NOMO-1 treated with DMSO at 0.1 percent for 48 hours (cell line): ENCODE measurements at regions not wholly inside any gene's neighbourhood (a gene's known extent, or its start where the extent isn't known, plus 50 kb on each side); places are given as distances from the start of the nearest gene placed in this dataset.
"Not testable (repeated sequence)": the region's sequence is repeated elsewhere in the genome, so short reads cannot be mapped to it uniquely, and the experiment has no call there.

Experiments
- DNase-seq: peaks from one replicate; lab custom pipeline; 2025; ENCODE audit not compliant: unreplicated experiment; lab: John Stamatoyannopoulos, UW

DNA sequence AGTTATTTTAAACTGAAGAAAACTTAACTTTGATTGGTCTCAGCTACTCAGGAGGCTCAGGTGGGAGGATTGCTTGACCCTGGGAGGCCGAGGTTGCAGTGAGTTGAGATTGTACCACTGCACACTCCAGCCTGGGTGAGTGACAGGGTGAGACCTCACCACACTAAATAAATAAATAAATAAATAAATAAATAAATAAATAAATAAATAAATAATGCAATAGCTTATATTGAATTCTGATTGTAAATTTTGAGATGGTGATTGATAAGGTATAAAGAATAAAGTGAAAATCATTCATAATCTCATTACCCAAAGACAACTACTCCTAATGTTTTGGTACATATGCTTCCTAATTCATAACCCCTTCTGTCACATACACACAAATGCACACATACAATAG, 58.1 kb downstream of the TUBA3C start:
- no peak for DNase-seq

DNA sequence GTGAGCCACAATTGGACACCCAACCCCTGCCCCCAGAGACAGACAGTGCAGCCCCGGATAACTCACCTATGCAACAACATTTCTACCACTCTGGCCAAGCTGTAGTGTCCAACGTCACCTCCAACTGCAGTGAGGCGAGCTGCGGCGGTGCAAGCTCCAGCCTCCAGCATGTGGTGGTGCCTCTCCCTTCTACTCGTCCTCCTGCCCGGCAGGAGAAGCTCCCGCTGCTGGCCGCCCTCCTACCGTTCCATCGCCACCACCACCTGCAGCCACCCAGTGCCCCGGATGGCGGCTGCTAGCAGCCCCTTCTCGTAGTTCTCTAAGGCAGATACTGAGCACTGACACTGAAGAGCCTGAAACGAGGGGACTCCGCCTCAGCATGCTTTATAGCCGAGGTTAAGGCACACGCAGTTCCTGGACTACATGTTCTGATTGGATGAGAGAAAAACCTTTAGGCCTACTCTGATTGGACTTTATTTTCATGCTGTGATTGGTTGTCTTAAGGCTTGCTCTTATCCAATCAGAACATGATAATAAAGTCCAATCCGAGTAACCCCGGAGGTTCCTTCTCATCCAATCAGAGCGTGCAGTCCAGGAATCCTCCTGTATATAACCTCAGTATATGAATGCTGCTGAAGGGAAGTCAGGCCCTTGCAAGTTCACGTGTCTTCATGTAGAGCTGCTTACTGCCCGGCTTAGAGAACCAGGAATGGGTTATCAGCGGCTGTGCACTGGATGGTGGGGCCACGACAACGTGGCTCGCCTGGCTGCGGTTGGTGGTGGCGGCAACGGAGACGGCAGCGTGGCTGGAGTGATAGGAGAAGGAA, 63.5 kb downstream of the TUBA3C start:
- DNase-seq: no peak

DNA sequence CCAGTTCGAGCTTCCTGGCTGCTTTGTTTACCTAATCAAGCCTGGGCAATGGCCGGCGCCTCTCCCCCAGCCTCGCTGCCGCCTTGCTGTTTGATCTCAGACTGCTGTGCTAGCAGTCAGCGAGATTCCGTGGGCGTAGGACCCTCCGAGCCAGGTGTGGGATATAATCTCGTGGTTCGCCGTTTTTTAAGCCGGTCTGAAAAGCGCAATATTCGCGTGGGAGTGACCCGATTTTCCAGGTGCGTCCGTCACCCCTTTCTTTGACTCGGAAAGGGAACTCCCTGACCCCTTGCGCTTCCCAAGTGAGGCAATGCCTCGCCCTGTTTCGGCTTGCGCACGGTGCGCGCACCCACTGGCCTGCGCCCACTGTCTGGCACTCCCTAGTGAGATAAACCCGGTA, 72.4 kb downstream of the TUBA3C start:
- DNase-seq: not testable (repeated sequence)

DNA sequence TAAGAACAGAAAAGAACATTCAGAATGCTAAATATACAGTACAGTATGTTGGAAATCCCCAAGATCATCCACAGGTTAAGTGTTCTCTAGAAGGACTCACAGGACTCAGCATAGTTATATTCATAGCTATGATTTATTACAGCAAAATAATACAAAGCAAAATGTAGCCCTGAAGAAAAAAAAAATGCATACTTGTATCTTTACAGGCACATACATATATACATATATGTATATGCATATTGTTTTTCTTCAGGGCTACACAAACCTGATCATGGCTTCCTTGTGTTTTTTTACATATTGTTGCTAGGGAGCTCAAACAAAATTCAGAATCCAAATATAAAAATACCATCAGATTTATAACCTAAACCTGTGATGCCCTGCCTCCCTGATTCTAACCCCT, 78.5 kb downstream of the TUBA3C start:
- no peak for DNase-seq

DNA sequence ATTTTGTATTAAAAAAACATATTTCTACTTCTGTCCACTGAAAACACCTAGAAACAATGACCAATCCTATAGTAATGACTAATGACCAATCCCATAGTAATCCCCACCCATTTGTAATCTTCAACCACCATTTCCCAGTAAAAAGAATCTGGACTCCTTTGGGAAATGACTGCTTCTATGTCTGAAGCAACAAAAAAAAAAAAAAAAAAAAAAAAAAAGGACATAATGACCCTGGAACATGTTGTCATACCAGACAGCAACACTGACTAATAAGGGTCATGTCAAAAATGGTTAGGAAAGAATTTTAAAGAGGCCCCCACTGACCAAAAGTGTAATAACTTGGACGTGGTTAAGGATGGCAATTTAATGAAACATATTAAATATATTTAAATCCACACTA, 88.3 kb downstream of the TUBA3C start:
- DNase-seq: no peak

DNA sequence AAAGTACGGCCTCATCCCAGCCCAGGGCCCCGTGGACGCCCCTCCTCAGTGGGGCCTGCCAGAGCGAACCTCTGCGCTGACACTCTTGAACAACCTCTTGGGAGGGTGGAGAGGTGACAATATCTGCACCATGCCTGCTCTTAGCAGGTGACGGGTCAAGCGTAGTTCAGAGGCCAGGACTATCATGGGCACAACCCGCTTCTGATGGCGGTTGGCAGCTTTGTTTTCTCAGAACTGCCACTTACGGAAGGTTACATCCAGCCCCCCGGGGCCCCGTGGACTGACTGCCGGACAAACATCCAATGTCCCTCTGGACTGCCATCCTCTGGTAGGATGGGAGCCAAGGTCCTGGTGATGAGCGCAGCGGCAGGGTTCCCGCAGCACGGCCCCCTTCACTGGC, 91.1 kb downstream of the TUBA3C start:
- DNase-seq: no peak

DNA sequence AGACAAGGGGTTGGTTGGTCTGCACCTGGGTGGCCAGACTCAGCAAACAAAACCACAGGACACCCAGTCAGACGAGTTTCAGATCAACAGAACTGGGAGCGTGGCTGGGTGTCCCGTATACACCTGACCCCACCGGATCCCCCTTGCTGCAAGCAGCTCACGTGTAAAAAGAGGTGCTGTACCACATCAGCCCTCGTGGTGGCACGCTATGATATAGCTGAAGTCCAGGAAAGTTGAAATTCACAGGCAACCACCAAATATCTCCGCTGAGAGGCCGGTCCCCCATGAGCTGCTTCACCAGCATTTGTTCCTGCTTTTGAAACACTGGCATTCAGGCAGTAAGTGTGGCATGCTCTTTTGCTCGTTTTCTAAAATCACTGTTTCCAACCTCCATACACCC, 92.3 kb downstream of the TUBA3C start:
- peak; percentile 28 for DNase-seq

DNA sequence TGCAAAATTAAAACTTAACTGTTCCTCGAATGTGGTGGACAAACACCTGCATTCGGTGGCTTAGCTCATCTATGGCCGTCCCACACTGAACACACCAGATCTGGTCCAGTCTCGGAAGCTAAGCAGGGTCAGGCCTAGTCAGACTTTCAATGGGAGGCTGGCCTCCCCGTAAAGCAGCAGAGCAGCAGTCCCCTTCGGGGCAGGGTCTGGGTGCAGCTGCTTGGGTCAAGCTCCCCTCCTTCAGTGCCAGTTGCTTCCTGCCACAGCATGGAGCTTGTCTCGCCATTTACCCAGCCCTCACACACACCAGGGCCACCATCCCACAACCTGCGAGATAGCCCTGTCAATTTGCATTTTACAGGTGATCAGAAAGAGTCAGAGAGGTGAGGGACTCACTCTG, 93.2 kb downstream of the TUBA3C start:
- no peak for DNase-seq

DNA sequence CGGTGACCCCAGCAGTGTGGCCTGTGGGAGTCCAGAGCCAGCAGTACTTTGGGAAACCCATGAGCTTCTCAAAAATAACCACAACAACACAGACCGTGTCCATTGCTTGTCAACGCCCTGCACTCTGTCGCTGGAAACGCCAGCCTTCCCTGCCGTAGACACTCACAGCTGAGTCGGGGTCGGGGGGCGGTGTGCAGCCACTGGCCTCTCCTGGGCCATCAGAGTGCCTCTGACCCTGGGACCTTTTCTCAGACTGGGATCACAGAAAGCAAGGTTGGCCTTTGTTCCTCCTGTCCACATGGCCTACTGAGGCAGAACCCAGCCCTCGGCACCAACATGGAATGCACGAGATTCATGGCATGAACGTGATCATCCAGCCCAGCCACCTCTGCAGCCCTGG, 95.7 kb downstream of the TUBA3C start:
- no peak for DNase-seq

DNA sequence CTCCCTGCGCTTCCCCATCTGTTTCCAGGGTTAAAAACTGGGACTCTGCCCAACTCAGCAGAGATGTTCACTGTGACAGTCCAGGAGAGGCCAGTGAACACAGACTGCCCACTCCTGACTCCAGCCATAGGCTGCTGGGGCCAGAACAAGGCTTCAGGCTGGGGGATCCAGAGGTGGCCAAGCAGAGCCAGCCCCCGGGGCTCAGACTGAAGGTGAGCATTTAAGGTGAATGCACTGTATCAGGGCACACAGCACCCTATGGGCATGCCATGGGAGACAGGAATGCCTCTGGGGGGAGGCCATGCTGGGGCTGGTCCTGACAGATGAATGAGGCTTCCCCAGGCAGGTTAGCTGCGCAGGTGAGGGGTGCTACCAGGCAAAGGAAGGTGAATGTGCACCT, 96.4 kb downstream of the TUBA3C start:
- DNase-seq: no peak

DNA sequence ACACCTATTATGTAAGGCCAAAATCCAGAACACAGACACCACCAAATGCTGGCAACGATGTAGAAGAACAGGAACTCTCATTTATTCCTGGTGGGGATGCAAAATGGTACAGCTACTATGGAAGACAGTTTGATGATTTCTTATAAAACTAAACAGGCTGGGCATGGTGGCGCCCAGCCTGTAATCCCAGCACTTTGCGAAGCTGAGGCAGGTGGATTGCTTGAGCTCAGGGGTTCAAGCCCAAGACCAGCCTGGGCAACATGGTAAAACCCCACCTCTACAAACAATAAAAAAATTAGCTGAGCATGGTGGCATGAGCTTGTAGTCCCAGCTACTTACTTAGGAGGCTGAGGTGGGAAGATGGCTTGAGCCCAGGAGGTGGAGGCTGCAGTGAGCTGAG, 98.3 kb downstream of the TUBA3C start:
- DNase-seq: no peak

DNA sequence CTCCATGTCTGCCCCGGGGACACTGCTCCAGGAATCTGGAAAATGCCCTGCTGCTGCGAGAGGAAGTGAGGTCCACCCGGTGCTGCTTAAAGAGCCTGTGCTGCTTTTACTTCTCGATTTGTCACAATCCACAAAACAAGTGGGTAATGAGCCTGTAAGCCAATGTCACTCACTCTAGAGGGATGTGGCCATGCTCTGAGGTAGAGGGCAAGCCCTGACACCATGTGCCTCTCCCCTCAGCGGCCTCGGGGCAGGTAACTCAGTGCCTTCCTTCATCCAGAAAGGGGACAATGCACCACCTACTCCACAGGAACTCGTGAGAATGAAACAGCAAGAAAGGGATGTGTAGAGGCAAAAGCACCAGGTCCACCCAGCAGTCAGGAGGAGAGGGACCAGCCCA, 106.2 kb downstream of the TUBA3C start:
- no peak for DNase-seq

DNA sequence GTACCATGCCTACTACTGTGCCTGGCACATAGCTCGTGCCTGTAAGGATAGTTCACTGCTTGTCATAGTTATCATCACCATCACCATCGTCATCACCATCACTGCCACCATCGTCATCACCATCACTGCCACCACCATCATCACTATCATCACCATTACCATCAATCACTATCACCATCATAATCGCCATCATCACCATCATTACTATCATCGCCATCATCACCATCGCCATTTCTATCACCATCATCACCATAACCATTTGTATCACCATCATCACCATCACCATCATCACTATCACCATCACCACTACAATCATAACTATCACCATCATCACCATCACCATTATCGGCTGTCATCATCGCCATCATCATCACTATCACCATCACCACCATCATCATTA, 107.1 kb downstream of the TUBA3C start:
- no peak for DNase-seq

DNA sequence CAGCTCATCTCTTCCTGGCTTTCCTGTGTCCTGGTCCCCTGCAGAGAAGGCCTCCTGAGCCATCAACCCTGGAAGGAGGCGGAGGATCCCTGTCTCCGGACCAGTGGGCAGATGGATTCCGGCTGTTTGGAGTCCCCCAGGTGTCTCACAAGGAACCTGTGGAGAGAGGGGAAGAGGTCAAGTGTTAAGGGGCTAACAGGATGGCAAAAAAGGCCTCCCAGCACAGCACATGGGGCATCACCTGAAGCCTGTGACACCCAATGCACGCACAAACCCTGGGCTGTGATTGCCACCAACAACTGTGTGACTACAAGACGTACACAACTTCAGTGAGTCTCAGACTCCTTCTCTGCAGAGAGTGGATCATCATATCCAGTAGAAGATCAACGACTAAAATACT, 107.5 kb downstream of the TUBA3C start:
- not testable (repeated sequence) for DNase-seq

DNA sequence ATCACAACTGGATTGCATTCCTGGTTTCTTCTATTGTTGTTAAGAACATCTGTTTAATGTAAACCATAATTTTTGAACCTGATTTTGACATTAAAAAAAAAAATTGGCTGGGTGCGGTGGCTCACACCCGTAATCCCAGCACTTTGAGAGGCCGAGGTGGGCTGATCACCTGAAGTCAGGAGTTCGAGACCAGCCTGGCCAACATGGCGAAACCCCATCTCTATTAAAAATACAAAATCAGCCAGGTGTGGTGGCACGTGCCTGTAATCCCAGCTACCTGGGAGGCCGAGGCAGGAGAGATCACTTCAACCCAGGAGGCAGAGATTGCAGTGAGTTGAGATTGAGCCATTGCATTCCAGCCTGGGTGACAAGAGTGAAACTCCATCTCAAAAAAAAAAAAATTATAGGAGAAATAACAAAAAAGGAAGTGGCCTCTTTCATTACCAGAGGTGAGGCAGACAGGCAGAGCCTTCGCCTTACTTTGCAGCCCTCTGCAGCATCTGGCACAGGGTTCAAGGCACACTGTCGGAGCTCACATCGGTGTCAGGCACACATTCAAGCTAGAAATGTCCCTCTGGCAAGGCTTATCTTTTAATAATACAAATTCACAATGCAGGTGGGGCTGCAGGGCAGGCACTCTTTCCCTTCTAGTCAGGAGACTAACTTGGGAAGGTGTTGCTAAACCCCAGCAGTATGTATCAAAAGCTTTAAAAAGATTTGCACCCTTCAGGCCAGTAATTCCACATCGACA, 108.5 kb downstream of the TUBA3C start:
- not testable (repeated sequence) for DNase-seq

DNA sequence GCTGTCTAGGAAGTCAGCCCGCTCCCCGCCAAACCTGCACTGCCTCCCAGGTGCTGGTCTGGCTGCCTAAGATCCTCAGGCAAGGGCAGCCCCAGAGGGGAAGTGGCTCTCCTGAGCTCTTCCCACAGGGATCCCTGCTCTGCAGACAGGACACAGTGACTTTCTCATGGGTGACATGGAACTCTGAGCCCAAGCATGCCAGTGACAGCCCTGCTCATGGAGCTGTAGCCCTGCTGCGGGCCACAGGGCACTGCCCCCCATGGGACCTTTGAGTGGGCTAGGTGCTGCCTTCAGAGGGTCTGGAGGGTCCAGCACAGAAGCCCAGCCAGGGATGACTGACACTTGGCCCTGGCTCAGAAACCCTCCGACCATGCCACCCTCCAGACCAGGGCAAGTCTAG, 109.1 kb downstream of the TUBA3C start:
- DNase-seq: no peak

DNA sequence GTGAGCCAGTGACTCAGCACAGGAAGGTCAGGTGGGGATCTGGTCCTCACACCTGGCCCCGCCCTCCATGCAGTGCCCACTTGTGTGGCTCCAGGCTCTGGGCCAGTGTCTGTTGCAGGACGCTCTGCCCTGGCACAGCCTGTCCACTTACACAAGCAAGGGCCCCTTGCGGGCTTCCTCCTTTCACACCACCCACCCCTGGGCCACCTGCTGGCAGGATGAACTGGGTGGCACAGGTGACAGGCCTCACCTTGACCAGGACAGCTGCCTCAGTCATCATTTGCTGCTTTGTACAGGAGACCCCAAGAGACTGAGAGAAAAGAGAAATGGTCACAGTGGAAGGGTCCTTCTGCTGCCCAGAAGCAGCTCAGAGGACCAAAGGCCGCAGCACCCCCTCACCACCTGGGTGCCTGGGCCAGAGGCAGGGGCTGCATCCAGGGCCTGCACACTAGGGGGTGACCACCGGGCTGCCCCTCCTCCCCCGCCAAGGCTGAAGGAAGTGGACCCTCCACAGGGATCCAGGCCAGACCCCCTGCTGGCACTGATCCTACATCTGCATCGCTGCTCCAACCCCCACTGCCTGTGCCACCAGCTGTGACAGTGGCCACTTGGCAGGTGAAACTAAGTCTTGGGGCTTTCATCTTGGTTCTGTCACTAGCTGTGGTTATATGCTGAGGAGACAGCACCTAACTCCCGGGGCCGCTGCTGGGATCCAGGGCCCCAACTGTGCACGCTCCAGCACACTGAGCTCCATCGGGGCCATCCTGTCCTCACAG, 110.3 kb downstream of the TUBA3C start:
- no peak for DNase-seq

DNA sequence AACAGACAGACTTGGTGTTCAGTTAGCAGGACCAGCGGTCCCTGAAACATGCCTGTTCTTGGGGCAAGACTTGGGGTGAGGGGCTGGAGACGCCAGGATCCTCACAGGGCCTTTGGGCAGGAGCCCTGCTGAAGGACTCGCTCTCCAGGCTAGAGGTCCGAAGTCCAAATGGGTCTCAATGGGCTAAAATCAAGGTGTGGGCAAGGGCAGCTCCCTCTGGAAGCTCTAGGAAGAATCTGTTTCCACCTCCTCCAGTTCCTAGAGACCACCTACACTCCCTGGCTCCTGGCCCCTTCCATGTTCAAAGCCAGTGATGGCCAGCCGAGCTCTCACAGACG, 111.3 kb downstream of the TUBA3C start:
- DNase-seq: no peak

DNA sequence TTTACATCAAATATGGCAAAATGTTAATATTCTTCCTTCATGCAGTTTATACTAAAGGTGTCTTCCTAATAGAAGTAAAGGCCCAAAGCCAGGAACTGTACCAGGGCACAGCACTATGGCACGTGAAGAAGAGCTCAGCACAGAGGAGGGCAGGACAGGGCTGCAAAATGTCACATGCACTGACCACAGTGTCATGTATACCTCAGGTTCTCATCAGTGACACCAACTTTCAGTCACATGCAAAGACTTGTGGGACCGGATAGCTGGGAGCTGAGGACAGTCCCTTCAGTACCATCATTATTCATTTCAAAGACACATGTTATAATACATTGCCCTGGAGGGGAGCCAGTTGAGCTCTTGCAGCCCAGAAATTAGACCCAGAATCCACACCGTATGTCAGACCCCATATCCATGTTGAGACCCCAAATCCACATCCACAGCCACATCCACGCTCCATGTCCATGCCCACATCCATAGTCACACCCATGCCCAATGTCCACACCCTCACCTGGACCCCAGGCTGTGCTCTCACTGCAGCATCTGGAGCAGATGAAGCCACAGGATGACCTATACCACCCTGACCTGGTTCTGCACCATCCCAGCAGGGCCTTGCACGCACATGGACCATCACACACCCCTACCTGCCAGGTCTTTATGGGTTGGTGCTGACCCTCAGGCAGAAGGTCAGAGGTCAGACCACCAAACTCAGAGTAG, 111.8 kb downstream of the TUBA3C start:
- DNase-seq: no peak

DNA sequence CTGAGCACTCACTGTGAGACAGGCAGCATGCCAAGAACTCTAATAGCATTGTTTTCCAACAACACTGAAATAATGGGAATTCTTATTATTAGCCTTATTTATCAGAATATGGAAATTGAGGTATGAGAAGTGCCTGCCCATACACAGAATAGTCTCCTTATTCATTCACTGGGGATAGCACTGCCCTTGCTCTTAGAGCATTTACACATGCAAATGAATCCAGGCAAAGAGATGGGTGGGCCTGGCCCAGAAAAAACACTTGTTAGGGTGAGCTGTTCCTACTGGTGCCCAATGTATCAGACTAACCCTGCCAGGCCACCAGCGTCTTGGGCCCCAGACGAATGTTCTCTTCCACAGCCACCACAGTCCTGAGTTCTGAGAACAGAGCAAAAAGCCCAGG, 112.9 kb downstream of the TUBA3C start:
- DNase-seq: no peak

DNA sequence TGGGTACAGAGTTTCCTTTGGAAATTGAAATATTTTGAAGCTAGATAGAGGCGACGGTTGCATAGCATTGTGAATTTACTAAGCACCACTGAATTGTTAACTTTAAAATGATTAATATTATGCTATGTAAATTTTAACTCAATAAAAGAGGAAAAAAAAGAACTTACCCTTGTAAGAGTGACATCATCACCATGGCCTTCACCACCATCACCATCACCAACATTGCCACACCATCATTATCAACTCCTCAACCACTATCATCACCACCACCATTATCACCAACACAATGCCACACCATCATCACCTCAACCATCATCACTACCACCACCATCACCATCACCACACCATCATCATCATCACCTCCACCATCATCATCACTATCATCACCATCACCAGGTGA, 113.9 kb downstream of the TUBA3C start:
- no peak for DNase-seq
